Hepatocyte (in vitro differentiated cells): ENCODE measurements at regions not wholly inside any gene's neighbourhood (a gene's known extent, or its start where the extent isn't known, plus 50 kb on each side); places are given as distances from the start of the nearest gene placed in this dataset.

ENCODE experiments used
- DNase-seq: peaks from one replicate; pipeline ENCODE4 v3.0.0-alpha.2; 2016; ENCODE audit warnings: low spot score
- H2AFZ ChIP-seq: fragments of 200-600 bp; sonication (generic); 2 replicates; pipeline ENCODE4 v1.6.0; 2016; ENCODE audit warnings: antibody characterized with exemption, mild to moderate bottlenecking
- H3K27ac ChIP-seq: fragments of 200-600 bp; sonication (generic); 2 replicates; pipeline ENCODE4 v1.5.1; 2016; ENCODE audit warnings: mild to moderate bottlenecking
- H3K27me3 ChIP-seq: fragments of 200-600 bp; sonication (generic); 2 replicates; pipeline ENCODE4 v1.6.1; 2016
- H3K36me3 ChIP-seq: fragments of 200-600 bp; sonication (generic); replicated peaks from 2 replicates; pipeline ENCODE4 v1.5.1; 2016; ENCODE audit warnings: low read depth; ENCODE audit not compliant: insufficient read depth
- H3K4me1 ChIP-seq: fragments of 200-600 bp; sonication (generic); 2 replicates; pipeline ENCODE4 v1.5.1; 2016; ENCODE audit warnings: mild to moderate bottlenecking, moderate library complexity; ENCODE audit not compliant: insufficient read depth
- H3K4me2 ChIP-seq: fragments of 200-600 bp; sonication (generic); 2 replicates; pipeline ENCODE4 v1.6.0; 2016
- H3K4me3 ChIP-seq: fragments of 200-600 bp; sonication (generic); 2 replicates; pipeline ENCODE4 v1.5.1; 2016; ENCODE audit warnings: mild to moderate bottlenecking
- H3K79me2 ChIP-seq: fragments of 200-600 bp; sonication (generic); 2 replicates; pipeline ENCODE4 v1.6.0; 2017; ENCODE audit warnings: mild to moderate bottlenecking
- H3K9me2 ChIP-seq: fragments of 200-600 bp; sonication (generic); replicated peaks from 2 replicates; pipeline ENCODE4 v1.6.0; 2017; ENCODE audit warnings: mild to moderate bottlenecking; ENCODE audit not compliant: insufficient read depth
- H3K9me3 ChIP-seq: fragments of 200-600 bp; sonication (generic); 2 replicates; pipeline ENCODE4 v1.5.1; 2016; ENCODE audit warnings: low read depth, mild to moderate bottlenecking
- H4K20me1 ChIP-seq: fragments of 200-600 bp; sonication (generic); 2 replicates; pipeline ENCODE4 v1.6.0; 2016; ENCODE audit warnings: mild to moderate bottlenecking; ENCODE audit not compliant: insufficient read depth, poor library complexity, severe bottlenecking
- EZH2 ChIP-seq: fragments of 200-600 bp; sonication (generic); IDR thresholded peaks from 2 replicates; pipeline ENCODE4 v1.6.1; 2016; ENCODE audit warnings: antibody characterized with exemption, mild to moderate bottlenecking, borderline replicate concordance
- EZH2phosphoT487 ChIP-seq: fragments of 200-600 bp; sonication (generic); IDR thresholded peaks from one replicate; pipeline ENCODE4 v1.6.1; 2018; ENCODE audit warnings: antibody characterized with exemption, mild to moderate bottlenecking, low read depth, moderate library complexity; ENCODE audit not compliant: unreplicated experiment, severe bottlenecking
- WGBS: methylation state at CpG from one replicate; pipeline ENCODE4 v1.1.6; 2016; ENCODE audit warnings: low lambda C conversion rate; ENCODE audit errors: missing lambda C conversion rate; 5-methylcytosine and 5-hydroxymethylcytosine counted together
- TF ChIP-seq, protein P1 (sequence below): fragments of 200-600 bp; sonication (generic); IDR thresholded peaks from 2 replicates; pipeline ENCODE4 v1.5.1; 2016; ENCODE audit warnings: antibody characterized with exemption, mild to moderate bottlenecking; ENCODE audit not compliant: poor library complexity

DNA sequence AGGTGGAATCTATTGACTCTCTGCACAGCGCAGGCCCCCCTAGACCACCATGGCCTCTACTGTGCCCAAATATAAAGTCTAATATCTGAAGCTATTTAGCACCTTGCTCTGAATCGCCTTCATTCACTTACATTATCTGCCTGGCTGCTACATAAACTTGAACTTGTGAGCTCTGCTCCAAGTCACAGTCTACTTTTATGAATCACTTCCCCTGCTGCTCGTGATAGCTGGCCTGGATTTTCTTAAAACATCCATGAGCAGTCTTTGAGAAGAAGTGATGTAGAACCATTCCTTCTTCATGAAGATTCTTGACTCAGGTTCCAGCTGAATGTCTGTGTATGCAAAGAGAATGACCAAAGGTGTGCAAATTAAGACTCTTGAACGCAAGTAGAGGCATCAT lies 359.5 kb downstream of the RND3 start:
- WGBS: 81% methylated on average over 4 of the region's 4 CpGs
- no peaks in the 10 kb centered on the region for H4K20me1 ChIP-seq
- no peak overlapping the region for H2AFZ ChIP-seq
- peaks cover 19% of the 10 kb centered on the region for H3K4me1 ChIP-seq
- H3K36me3 ChIP-seq: no peaks in the 10 kb centered on the region
- H3K79me2 ChIP-seq: no peaks in the 10 kb centered on the region
- no peak overlapping the region for H3K4me3 ChIP-seq
- TF ChIP-seq EZH2phosphoT487: no peak
- no peak for TF ChIP-seq EZH2
- no peak overlapping the region for H3K4me2 ChIP-seq
- H3K9me2 ChIP-seq: no peaks in the 10 kb centered on the region
- no peaks in the 10 kb centered on the region for H3K27me3 ChIP-seq
- no peaks in the 10 kb centered on the region for H3K9me3 ChIP-seq
- H3K27ac ChIP-seq: no peak overlapping the region
- DNase-seq: no peak

DNA sequence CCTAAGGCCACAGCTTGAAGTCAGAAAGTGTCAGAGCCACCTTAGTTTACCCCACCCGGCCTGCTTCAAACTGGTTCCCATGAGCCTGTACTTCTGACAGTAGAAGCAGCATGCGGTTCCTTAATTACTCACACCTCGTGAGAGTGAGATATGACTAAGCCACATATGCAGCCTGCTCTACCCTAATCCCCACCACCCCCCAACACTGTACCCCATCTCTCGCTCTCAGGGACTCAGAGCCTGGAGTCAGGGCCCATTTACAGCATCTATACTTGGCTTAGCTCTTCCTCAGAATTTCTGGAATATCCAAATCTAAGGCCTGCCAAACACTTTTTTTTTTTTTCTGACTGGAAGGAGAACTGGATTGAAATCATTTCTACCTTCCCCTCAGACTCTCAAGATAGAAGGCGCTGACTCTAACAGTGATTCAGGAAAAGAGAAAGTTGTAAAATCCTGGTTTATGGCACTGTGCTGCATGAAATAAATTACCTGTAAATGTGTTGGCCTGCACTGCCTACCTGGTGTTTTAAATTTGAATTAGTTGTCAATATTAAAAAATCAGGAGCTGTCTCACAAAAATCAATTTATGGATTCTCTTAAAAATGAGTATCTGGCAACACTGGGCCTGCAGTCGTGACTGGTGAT lies 360.0 kb downstream of the RND3 start:
- H3K4me3 ChIP-seq: no peak overlapping the region
- no peaks in the 10 kb centered on the region for H4K20me1 ChIP-seq
- H3K27me3 ChIP-seq: no peaks in the 10 kb centered on the region
- no peaks in the 10 kb centered on the region for H3K9me2 ChIP-seq
- 73% methylated on average over 6 of the region's 6 CpGs for WGBS
- H3K79me2 ChIP-seq: no peaks in the 10 kb centered on the region
- peaks cover 19% of the 10 kb centered on the region for H3K4me1 ChIP-seq
- H3K9me3 ChIP-seq: no peaks in the 10 kb centered on the region
- H3K36me3 ChIP-seq: no peaks in the 10 kb centered on the region
- TF ChIP-seq, protein P1, sequence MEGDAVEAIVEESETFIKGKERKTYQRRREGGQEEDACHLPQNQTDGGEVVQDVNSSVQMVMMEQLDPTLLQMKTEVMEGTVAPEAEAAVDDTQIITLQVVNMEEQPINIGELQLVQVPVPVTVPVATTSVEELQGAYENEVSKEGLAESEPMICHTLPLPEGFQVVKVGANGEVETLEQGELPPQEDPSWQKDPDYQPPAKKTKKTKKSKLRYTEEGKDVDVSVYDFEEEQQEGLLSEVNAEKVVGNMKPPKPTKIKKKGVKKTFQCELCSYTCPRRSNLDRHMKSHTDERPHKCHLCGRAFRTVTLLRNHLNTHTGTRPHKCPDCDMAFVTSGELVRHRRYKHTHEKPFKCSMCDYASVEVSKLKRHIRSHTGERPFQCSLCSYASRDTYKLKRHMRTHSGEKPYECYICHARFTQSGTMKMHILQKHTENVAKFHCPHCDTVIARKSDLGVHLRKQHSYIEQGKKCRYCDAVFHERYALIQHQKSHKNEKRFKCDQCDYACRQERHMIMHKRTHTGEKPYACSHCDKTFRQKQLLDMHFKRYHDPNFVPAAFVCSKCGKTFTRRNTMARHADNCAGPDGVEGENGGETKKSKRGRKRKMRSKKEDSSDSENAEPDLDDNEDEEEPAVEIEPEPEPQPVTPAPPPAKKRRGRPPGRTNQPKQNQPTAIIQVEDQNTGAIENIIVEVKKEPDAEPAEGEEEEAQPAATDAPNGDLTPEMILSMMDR: no peak
- no peak for TF ChIP-seq EZH2phosphoT487
- TF ChIP-seq EZH2: no peak
- H3K4me2 ChIP-seq: no peak overlapping the region
- H2AFZ ChIP-seq: no peak overlapping the region
- DNase-seq: no peak
- no peak overlapping the region for H3K27ac ChIP-seq

DNA sequence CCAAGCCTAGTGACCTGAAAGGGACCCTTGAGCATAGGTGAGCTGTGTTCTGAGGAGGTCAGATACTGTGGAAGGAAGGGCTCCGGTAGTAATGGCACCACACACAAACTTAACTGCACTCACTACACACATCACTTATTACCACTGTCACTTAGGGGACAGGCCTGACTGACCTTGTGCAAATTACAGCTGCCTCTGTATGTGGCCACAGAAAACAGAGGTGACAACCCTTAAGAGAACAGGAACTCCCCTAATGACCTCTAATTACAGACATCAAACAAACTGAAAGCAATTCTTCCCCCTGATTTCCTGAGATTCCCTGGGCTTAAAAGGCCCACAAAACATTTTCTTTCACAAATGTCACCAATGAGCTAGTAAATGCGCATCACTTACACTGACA lies 360.6 kb downstream of the RND3 start:
- H3K4me1 ChIP-seq: peaks cover 19% of the 10 kb centered on the region
- no peak overlapping the region for H3K4me3 ChIP-seq
- H3K79me2 ChIP-seq: no peaks in the 10 kb centered on the region
- no peak overlapping the region for H3K27ac ChIP-seq
- no peaks in the 10 kb centered on the region for H3K9me3 ChIP-seq
- TF ChIP-seq, protein P1: no peak
- TF ChIP-seq EZH2phosphoT487: no peak
- no peak for TF ChIP-seq EZH2
- H3K27me3 ChIP-seq: no peaks in the 10 kb centered on the region
- DNase-seq: no peak
- H4K20me1 ChIP-seq: no peaks in the 10 kb centered on the region
- H3K9me2 ChIP-seq: no peaks in the 10 kb centered on the region
- no peak overlapping the region for H3K4me2 ChIP-seq
- no peak overlapping the region for H2AFZ ChIP-seq
- WGBS: 87% methylated on average over 2 of the region's 2 CpGs
- H3K36me3 ChIP-seq: no peaks in the 10 kb centered on the region

DNA sequence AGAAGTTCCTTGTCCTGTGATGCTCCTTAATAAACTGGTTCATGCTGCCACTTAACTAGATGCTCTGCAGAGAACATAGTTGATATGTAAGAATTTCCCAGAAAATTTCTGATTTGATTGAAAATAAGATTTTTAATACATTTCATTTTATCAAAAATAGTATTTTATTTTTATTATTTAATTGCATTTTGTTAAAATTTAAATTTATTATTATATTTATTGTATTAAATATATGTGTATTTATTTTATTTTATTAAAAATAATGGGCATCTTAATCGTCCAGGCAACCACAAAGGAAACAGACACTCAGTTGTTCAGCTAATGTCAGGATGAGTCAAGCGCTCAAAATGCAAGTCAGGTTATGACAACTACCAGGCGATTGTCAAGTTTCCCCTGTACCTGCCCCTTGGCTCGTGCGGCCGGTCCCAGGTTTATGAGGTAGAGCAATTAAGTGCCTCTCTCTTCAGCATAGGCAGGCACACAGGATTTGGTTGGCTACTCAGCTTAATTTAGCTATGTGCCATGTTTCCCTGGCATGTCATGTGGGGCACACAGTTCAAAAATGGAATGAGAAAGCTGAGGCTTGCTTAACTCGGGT lies 361.2 kb downstream of the RND3 start:
- no peaks in the 10 kb centered on the region for H3K27me3 ChIP-seq
- no peak overlapping the region for H3K4me3 ChIP-seq
- WGBS: 70% methylated on average over 7 of the region's 7 CpGs
- TF ChIP-seq, protein P1: no peak
- no peak for TF ChIP-seq EZH2
- TF ChIP-seq EZH2phosphoT487: no peak
- peak; percentile 17 for DNase-seq
- no peaks in the 10 kb centered on the region for H4K20me1 ChIP-seq
- no peaks in the 10 kb centered on the region for H3K9me3 ChIP-seq
- H3K4me1 ChIP-seq: peaks cover 19% of the 10 kb centered on the region
- H3K36me3 ChIP-seq: no peaks in the 10 kb centered on the region
- H3K4me2 ChIP-seq: no peak overlapping the region
- no peaks in the 10 kb centered on the region for H3K9me2 ChIP-seq
- H3K27ac ChIP-seq: no peak overlapping the region
- H2AFZ ChIP-seq: no peak overlapping the region
- no peaks in the 10 kb centered on the region for H3K79me2 ChIP-seq
